Ectodermal cell (in vitro differentiated cells): ENCODE measurements at regions not wholly inside any gene's neighbourhood (a gene's known extent, or its start where the extent isn't known, plus 50 kb on each side); places are given as distances from the start of the nearest gene placed in this dataset.

Source experiments
- H3K27ac ChIP-seq: 2 replicates; pipeline ENCODE4 v1.7.0; 2013; ENCODE audit warnings: mild to moderate bottlenecking, low read depth, low read length; ENCODE audit not compliant: insufficient read depth, poor library complexity, severe bottlenecking
- H3K27me3 ChIP-seq: 2 replicates; pipeline ENCODE4 v1.7.0; 2013; ENCODE audit warnings: mild to moderate bottlenecking, low read length; ENCODE audit not compliant: insufficient read depth, control insufficient read depth, poor library complexity, severe bottlenecking
- H3K36me3 ChIP-seq: one replicate; pipeline ENCODE4 v1.7.0; 2013; ENCODE audit warnings: low read length; ENCODE audit not compliant: control insufficient read depth, insufficient read depth
- H3K4me1 ChIP-seq: one replicate; pipeline ENCODE4 v1.7.0; 2013; ENCODE audit warnings: low read length; ENCODE audit not compliant: control insufficient read depth, insufficient read depth
- H3K4me3 ChIP-seq: 2 replicates; pipeline ENCODE4 v1.7.0; 2013; ENCODE audit warnings: low read depth, low read length, control low read depth; ENCODE audit not compliant: insufficient read depth
- H3K9me3 ChIP-seq: 2 replicates; pipeline ENCODE4 v1.7.0; 2013; ENCODE audit warnings: mild to moderate bottlenecking, low read length, moderate library complexity; ENCODE audit not compliant: control insufficient read depth
- WGBS, 2 experiments: methylation state at CpG; one replicate each; pipeline ENCODE4 v1.1.7; 2013; ENCODE audit warnings: missing lambda C conversion rate in 2 of 2; 5-methylcytosine and 5-hydroxymethylcytosine counted together

GRCh38 chr6:142008016-142008735 lies 124.5 kb upstream of the GJE1 start:
- 85 to 98% methylated on average over 3 of the region's 4 CpGs for WGBS, 2 experiments
- Histone ChIP-seq H3K4me1 (no peaks in the 10 kb centered on the region), H3K27me3 (no peaks in the 10 kb centered on the region), H3K9me3 (no peaks in the 10 kb centered on the region), H3K36me3 (no peaks in the 10 kb centered on the region), H3K27ac (no peak overlapping the region), H3K4me3 (no peak overlapping the region)

- H3K4me1 ChIP-seq: no peaks in the 10 kb centered on the region
- no peaks in the 10 kb centered on the region for H3K9me3 ChIP-seq
Measured at GRCh38 chr6:142005021-142005420, 127.7 kb upstream of the GJE1 start.

GRCh38 chr6:142002825-142003405 lies 129.8 kb upstream of the GJE1 start:
- no peaks in the 10 kb centered on the region for H3K27me3 ChIP-seq
- H3K4me3 ChIP-seq: no peak overlapping the region
- H3K9me3 ChIP-seq: no peaks in the 10 kb centered on the region
- 92 to 93% methylated on average over 9 of the region's 9 CpGs for WGBS, 2 experiments
- no peaks in the 10 kb centered on the region for H3K4me1 ChIP-seq
- no peaks in the 10 kb centered on the region for H3K36me3 ChIP-seq
- no peak overlapping the region for H3K27ac ChIP-seq

More at GRCh38 chr6:142005021-142005420, 127.7 kb upstream of the GJE1 start:
- Histone ChIP-seq H3K27ac (no peak overlapping the region), H3K36me3 (no peaks in the 10 kb centered on the region), H3K27me3 (no peaks in the 10 kb centered on the region), H3K4me3 (no peak overlapping the region)
- no CpG with 5 or more reads among the region's 1 CpG for WGBS, 2 experiments

GRCh38 chr6:141996823-141997222 lies 135.9 kb upstream of the GJE1 start:
- Histone ChIP-seq H3K4me1 (no peaks in the 10 kb centered on the region), H3K27me3 (no peaks in the 10 kb centered on the region), H3K4me3 (no peak overlapping the region), H3K27ac (no peak overlapping the region), H3K9me3 (no peaks in the 10 kb centered on the region), H3K36me3 (no peaks in the 10 kb centered on the region)

GRCh38 chr6:141992109-141992508 lies 140.6 kb upstream of the GJE1 start:
- no peaks in the 10 kb centered on the region for H3K4me1 ChIP-seq
- WGBS, 2 experiments: 75 to 86% methylated on average over 1 of the region's 2 CpGs
- H3K27me3 ChIP-seq: no peaks in the 10 kb centered on the region
- no peak overlapping the region for H3K4me3 ChIP-seq
- no peak overlapping the region for H3K27ac ChIP-seq
- no peaks in the 10 kb centered on the region for H3K36me3 ChIP-seq
- no peaks in the 10 kb centered on the region for H3K9me3 ChIP-seq

GRCh38 chr6:141990840-141991239 lies 141.9 kb upstream of the GJE1 start:
- H3K27me3 ChIP-seq: no peaks in the 10 kb centered on the region
- H3K4me1 ChIP-seq: no peaks in the 10 kb centered on the region
- H3K36me3 ChIP-seq: no peaks in the 10 kb centered on the region
- no peak overlapping the region for H3K27ac ChIP-seq
- H3K4me3 ChIP-seq: no peak overlapping the region
- H3K9me3 ChIP-seq: no peaks in the 10 kb centered on the region
- WGBS, 2 experiments: 100% methylated on average over 1 of the region's 1 CpG; no CpG with 5 or more reads in 1 of the 2 experiments

- no CpG with 5 or more reads among the region's 1 CpG for WGBS, 2 experiments
- Histone ChIP-seq H3K4me1 (no peaks in the 10 kb centered on the region), H3K27ac (no peak overlapping the region), H3K9me3 (no peaks in the 10 kb centered on the region), H3K27me3 (no peaks in the 10 kb centered on the region), H3K36me3 (no peaks in the 10 kb centered on the region), H3K4me3 (no peak overlapping the region)
Measured at GRCh38 chr6:141989706-141989959, 143.1 kb upstream of the GJE1 start.

- Histone ChIP-seq H3K27ac (no peak overlapping the region), H3K36me3 (no peaks in the 10 kb centered on the region), H3K4me1 (no peaks in the 10 kb centered on the region), H3K9me3 (no peaks in the 10 kb centered on the region), H3K4me3 (no peak overlapping the region), H3K27me3 (no peaks in the 10 kb centered on the region)
- WGBS, 2 experiments: 0 to 4% methylated on average over 1 of the region's 2 CpGs
Measured at GRCh38 chr6:141988954-141989705, 143.6 kb upstream of the GJE1 start.

GRCh38 chr6:141988327-141988726 lies 144.4 kb upstream of the GJE1 start:
- Histone ChIP-seq H3K4me3 (no peak overlapping the region), H3K9me3 (no peaks in the 10 kb centered on the region), H3K4me1 (no peaks in the 10 kb centered on the region), H3K27ac (no peak overlapping the region), H3K27me3 (no peaks in the 10 kb centered on the region), H3K36me3 (no peaks in the 10 kb centered on the region)
- WGBS, 2 experiments: 88% methylated on average over 1 of the region's 2 CpGs; no CpG with 5 or more reads in 1 of the 2 experiments

GRCh38 chr6:141986457-141986856 lies 146.3 kb upstream of the GJE1 start:
- Histone ChIP-seq H3K4me3 (no peak overlapping the region), H3K36me3 (no peaks in the 10 kb centered on the region), H3K9me3 (no peaks in the 10 kb centered on the region), H3K27me3 (no peaks in the 10 kb centered on the region), H3K27ac (no peak overlapping the region), H3K4me1 (no peaks in the 10 kb centered on the region)
- 82 to 92% methylated on average over 4 of the region's 4 CpGs for WGBS, 2 experiments
